ENCODE measurements at regions not wholly inside any gene's neighbourhood (a gene's known extent, or its start where the extent isn't known, plus 50 kb on each side); places are given as distances from the start of the nearest gene placed in this dataset.

DNA sequence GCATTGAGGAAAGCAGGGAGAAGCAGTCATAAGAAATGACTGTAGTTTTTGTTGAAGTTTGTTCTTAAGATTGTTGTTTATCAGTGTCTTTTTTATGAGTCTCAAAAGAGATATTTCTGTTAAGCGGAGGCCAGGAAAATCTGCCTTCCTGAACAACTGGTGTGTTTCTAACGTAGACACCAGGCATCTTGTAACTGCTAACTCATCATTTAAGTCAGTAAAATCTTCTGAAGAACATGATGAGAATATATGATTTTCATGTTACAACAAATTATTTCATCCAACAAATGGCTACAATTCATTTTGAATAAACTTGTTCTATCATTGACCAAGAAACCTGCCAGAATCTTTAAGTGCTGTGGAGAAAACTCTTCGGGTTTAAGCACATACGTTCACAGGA lies 84.0 kb downstream of the RPS12 start:
- TF ChIP-seq, protein P1, sequence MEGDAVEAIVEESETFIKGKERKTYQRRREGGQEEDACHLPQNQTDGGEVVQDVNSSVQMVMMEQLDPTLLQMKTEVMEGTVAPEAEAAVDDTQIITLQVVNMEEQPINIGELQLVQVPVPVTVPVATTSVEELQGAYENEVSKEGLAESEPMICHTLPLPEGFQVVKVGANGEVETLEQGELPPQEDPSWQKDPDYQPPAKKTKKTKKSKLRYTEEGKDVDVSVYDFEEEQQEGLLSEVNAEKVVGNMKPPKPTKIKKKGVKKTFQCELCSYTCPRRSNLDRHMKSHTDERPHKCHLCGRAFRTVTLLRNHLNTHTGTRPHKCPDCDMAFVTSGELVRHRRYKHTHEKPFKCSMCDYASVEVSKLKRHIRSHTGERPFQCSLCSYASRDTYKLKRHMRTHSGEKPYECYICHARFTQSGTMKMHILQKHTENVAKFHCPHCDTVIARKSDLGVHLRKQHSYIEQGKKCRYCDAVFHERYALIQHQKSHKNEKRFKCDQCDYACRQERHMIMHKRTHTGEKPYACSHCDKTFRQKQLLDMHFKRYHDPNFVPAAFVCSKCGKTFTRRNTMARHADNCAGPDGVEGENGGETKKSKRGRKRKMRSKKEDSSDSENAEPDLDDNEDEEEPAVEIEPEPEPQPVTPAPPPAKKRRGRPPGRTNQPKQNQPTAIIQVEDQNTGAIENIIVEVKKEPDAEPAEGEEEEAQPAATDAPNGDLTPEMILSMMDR (IDR thresholded peaks at IDR 0.05), result no peak
- TF ChIP-seq ZFX (IDR thresholded peaks at IDR 0.05; ENCODE audit: borderline replicate concordance), result no peak
- H3K27ac ChIP-seq, result no peak overlapping the region

DNA sequence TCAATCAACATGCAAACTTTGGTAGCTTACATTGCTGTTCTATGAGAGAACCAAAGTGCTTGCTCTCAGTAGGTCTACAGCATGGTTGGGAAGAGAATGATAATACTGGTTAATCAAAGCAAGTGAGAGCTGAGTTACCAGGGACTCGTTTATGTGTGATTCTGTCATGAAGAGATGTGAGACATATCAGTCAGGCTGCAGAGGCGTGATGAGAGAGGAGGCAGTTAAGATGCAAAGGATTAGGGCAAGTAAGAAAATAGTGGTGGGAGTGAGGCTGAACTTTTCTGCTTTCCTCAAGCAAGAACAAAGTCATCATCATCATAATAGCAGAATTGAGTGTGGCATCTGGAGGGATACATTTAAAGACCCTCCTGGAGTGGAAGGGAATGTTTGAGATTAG lies 86.5 kb downstream of the RPS12 start:
- TF ChIP-seq ZFX (IDR thresholded peaks at IDR 0.05; ENCODE audit: borderline replicate concordance), result no peak
- TF ChIP-seq, protein P1 (IDR thresholded peaks at IDR 0.05), result no peak
- no peak overlapping the region for H3K27ac ChIP-seq

DNA sequence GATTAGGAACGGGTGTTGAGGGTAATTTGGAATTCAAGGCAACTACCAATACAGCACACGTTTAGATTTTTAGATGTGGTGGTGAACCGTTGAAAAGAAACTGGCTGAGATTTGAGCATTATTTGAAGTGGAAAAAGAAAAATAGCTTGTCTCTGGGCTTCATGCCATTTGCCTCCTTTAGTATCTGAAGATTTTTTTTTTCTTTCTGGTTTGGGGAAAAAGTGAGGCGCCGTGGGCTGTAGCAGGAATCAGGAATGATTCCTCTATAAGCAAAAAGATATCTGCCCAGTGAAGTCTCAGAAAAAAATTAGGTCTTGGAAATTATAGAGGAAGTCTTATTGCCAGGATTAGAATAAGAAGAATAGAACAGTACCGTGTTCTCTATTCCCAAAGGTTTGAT lies 88.5 kb downstream of the RPS12 start:
- no peak overlapping the region for H3K27ac ChIP-seq

DNA sequence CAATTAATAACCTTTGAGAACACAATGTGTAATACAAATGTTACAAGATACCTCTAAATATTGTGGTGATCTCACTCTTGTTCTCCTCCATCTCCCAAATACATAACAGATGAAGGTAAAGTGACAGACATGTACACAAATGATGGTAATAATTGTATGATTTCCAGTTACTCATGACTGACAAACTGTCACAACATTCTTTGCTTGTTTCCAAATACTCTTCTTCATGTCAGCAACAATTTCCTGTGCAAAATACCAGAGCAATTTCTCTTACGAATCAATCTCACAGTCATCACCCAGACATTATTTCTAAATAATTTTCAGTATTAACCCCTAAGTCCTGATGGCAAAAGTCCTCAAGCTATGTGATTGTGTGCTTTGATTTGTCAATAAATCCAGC lies 92.9 kb downstream of the RPS12 start:
- no peak overlapping the region for H3K27ac ChIP-seq
- TF ChIP-seq, protein P1 (IDR thresholded peaks at IDR 0.05), result no peak
- TF ChIP-seq ZFX (IDR thresholded peaks at IDR 0.05; ENCODE audit: borderline replicate concordance), result no peak

More for the DNA sequence above, 88.5 kb downstream of the RPS12 start:
- TF ChIP-seq, protein P1 (IDR thresholded peaks at IDR 0.05), result no peak
- no peak for TF ChIP-seq ZFX (IDR thresholded peaks at IDR 0.05; ENCODE audit: borderline replicate concordance)

DNA sequence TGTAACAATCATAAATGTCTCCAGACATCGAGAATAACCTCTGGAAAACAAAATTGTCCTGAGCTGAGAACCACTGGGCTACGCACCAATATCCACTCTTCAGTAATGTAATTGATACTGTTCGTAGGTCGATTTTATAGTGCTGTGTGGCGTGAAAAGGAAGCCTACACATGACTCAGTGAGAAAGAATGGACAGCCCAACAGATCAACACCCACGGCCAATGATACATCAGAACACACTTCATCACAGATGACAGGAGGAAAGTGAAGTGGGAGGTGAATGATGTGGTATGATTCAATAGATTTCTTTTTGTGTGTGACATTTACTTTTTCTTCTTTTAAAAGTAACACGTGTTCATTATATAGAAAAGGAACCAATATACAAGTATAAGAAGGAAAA lies 93.5 kb downstream of the RPS12 start:
- TF ChIP-seq ZFX (IDR thresholded peaks at IDR 0.05; ENCODE audit: borderline replicate concordance), result no peak
- TF ChIP-seq, protein P1 (IDR thresholded peaks at IDR 0.05), result no peak
- no peak overlapping the region for H3K27ac ChIP-seq

DNA sequence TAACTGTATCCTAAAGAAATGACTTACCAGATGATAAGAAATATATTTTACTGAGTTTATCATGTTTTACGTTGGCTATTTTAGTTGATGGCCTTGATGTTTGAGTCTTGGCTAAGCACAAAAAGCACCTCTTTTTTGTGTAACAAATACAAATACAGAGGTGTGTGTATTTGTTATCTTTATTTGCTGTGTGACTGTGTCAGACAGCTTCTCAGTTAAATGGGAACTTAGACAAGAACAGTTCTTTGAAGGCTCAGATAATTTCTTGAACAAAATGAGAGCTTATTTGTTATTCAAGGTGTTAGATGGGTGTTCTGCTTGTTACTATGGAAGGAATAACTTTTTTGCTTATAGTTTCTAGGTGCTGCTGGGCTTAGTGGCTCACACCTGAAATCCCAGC lies 95.4 kb downstream of the RPS12 start:
- no peak overlapping the region for H3K27ac ChIP-seq

DNA sequence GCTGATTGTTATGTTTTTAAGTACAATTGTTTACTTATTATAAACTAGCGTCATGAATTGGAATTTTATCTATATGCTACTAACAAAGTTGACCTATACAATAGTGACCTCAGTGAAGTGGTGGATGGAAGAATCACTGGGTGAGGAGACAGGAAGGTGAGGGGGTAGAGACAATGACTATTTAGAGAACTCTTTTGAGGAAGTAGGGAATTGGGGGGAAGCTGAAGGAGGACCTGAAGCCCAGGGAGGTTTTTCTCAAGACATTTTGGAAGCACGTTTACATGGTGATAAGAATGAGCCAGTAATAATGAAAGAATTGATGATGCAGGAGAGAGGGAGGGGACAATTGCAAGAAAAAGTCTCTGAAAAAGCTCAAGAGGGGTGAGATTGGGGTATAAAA lies 96.4 kb downstream of the RPS12 start:
- no peak overlapping the region for H3K27ac ChIP-seq
- TF ChIP-seq, protein P1 (IDR thresholded peaks at IDR 0.05), result no peak
- TF ChIP-seq ZFX (IDR thresholded peaks at IDR 0.05; ENCODE audit: borderline replicate concordance), result no peak

More for the DNA sequence above, 95.4 kb downstream of the RPS12 start:
- TF ChIP-seq, protein P1 (IDR thresholded peaks at IDR 0.05), result no peak
- TF ChIP-seq ZFX (IDR thresholded peaks at IDR 0.05; ENCODE audit: borderline replicate concordance), result no peak

All from 22Rv1 (cell line).